ENCODE measurements at regions not wholly inside any gene's neighbourhood (a gene's known extent, or its start where the extent isn't known, plus 50 kb on each side); places are given as distances from the start of the nearest gene placed in this dataset.

GRCh38 chr6:148261470-148261869 is 81.2 kb upstream of the SASH1 start:
- DNase-seq: no peak

- no peak for DNase-seq
Measured at GRCh38 chr6:148263010-148263409, 79.6 kb upstream of the SASH1 start.

GRCh38 chr6:148263961-148264360 is 78.7 kb upstream of the SASH1 start:
- no peak for DNase-seq

GRCh38 chr6:148265054-148265453 is 77.6 kb upstream of the SASH1 start:
- no peak for DNase-seq

GRCh38 chr6:148269386-148269785 is 73.3 kb upstream of the SASH1 start:
- no peak for DNase-seq

GRCh38 chr6:148271711-148272439 is 70.8 kb upstream of the SASH1 start:
- no peak for DNase-seq

GRCh38 chr6:148272597-148272996 is 70.0 kb upstream of the SASH1 start:
- no peak for DNase-seq

- no peak for DNase-seq
Measured at GRCh38 chr6:148273962-148274752, 68.5 kb upstream of the SASH1 start.

GRCh38 chr6:148274809-148275208 is 67.8 kb upstream of the SASH1 start:
- DNase-seq: no peak

- DNase-seq: no peak
Measured at GRCh38 chr6:148285205-148285604, 57.4 kb upstream of the SASH1 start.

- DNase-seq: no peak
Measured at GRCh38 chr6:148286563-148286962, 56.1 kb upstream of the SASH1 start.

GRCh38 chr6:148287623-148288333 is 54.9 kb upstream of the SASH1 start:
- DNase-seq: no peak

- no peak for DNase-seq
Measured at GRCh38 chr6:148288541-148288940, 54.1 kb upstream of the SASH1 start.

GRCh38 chr6:148289153-148289552 is 53.5 kb upstream of the SASH1 start:
- no peak for DNase-seq

- DNase-seq: no peak
Measured at GRCh38 chr6:148291876-148292275, 50.8 kb upstream of the SASH1 start.

Measured in stimulated activated CD4-positive, alpha-beta T cell treated with anti-CD3 and anti-CD28 coated beads, Interleukin-15, amount 100 ng/mL, for 24 hours (primary cell).